ENCODE measurements at regions not wholly inside any gene's neighbourhood (a gene's known extent, or its start where the extent isn't known, plus 50 kb on each side); places are given as distances from the start of the nearest gene placed in this dataset.

- DNase-seq (ENCODE audit: low read depth in 2 of 3, low spot score in 2 of 3): no peak
Observed at GRCh38 chr6:3506751-3507383, 50.0 kb upstream of the SLC22A23 start.
